Duodenal mucosa (tissue), 2 donors: ENCODE measurements at regions not wholly inside any gene's neighbourhood (a gene's known extent, or its start where the extent isn't known, plus 50 kb on each side); places are given as distances from the start of the nearest gene placed in this dataset.

Experiments
- H3K27ac ChIP-seq: one replicate; pipeline ENCODE4 v1.7.0; 2013; ENCODE audit warnings: low read depth, low read length
- H3K27me3 ChIP-seq, 2 donors: one replicate each; pipeline ENCODE4 v1.7.0; 2013; ENCODE audit warnings: low read length in 2 of 2, control low read depth in 1 of 2; ENCODE audit not compliant: insufficient read depth in 2 of 2, control insufficient read depth in 1 of 2
- H3K36me3 ChIP-seq, 2 donors: one replicate each; pipeline ENCODE4 v1.7.0; 2013; ENCODE audit warnings: low read length in 2 of 2, control low read depth in 1 of 2; ENCODE audit not compliant: insufficient read depth in 2 of 2, control insufficient read depth in 1 of 2
- H3K4me1 ChIP-seq, 2 donors: one replicate each; pipeline ENCODE4 v1.7.0; 2013; ENCODE audit warnings: low read length in 2 of 2, control low read depth in 1 of 2; ENCODE audit not compliant: insufficient read depth in 2 of 2, control insufficient read depth in 1 of 2
- H3K4me3 ChIP-seq, 2 donors: one replicate each; pipeline ENCODE4 v1.7.0; 2013; ENCODE audit warnings: low read length in 2 of 2, low read depth in 1 of 2
- H3K9ac ChIP-seq, 2 donors: one replicate each; pipeline ENCODE4 v1.7.0; 2013; ENCODE audit warnings: low read length in 2 of 2, low read depth in 1 of 2
- H3K9me3 ChIP-seq, 2 donors: one replicate each; pipeline ENCODE4 v1.7.0; 2013; ENCODE audit warnings: low read length in 2 of 2, control low read depth in 1 of 2; ENCODE audit not compliant: control insufficient read depth in 1 of 2

DNA sequence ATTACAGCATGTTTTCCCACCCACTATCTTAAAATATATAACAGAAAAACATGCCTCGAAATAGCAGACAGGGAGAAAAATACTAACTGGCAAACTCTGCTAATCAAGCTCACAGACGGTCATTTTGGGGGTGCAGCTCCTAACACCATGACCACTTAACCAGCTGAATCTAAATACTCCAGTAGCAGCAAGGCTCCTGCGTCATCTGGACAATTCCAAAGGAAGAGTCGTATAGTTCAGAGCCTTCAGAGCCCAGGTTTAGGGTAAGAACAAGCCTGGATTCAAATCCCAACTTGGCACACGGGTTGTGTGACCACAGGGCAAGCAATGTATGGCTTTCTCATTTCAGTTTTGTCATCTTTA is 81.3 kb upstream of the COL21A1 start:
- no peak overlapping the region for H3K4me3 ChIP-seq
- H3K9ac ChIP-seq: no peak overlapping the region
- H3K27ac ChIP-seq: no peak overlapping the region
- no peaks in the 10 kb centered on the region for H3K9me3 ChIP-seq
- H3K36me3 ChIP-seq: no peaks in the 10 kb centered on the region
- H3K4me1 ChIP-seq: no peaks in the 10 kb centered on the region
- no peaks in the 10 kb centered on the region for H3K27me3 ChIP-seq

DNA sequence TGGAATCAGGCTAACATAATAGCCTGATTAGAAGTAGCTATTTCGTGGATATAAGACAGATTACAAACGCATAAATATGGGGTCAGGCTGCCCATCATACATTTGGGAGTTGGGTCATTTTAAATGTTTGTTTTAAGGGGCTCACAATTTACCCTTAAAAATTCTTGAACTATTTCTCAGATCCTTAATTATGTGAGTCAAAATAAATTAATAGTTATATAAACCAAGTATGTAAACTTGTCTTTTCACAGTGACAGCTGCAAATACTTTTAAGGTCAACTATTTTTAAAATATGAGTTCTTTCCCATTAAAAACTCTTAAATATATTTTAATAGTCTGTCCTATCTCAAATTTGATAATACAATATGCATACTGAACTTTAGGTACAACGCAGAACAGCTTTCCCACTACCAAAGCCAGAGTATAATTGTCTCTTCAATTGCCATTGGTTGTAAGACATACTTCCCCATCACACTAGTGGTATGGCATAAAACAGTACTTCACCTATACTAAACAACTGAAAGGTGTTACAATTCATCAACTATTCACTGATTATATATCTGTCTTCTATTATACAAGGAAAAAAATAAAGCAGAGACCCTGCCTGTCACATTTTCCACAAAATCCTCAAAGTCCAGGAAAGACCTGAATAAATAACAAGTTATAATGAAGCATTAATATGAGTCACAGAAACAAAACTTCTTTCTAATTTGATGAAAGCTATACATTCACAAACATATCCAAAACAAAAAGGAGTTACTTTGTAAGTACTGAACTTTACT is 80.8 kb upstream of the COL21A1 start:
- Histone ChIP-seq H3K9ac (no peak overlapping the region), H3K27ac (no peak overlapping the region), H3K36me3 (no peaks in the 10 kb centered on the region), H3K27me3 (no peaks in the 10 kb centered on the region), H3K4me3 (no peak overlapping the region), H3K4me1 (no peaks in the 10 kb centered on the region), H3K9me3 (no peaks in the 10 kb centered on the region)

DNA sequence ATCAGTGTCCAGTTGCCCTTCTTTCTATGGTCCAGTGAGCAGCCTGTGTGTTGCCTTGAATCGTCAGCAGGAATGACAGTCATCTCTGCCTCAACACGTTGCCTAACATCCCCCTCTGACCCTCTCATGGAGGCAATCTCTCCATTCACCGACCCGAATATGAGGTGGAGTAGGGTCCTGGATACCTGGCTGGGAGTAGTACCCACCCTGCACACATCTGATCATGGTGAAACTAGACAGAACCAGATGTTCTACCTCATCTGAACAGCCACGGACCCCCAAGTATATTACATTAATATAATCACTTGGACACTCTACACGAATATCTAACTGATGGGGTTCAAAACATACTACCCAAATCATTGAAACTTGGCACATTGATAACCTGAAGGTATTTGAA is 77.0 kb upstream of the COL21A1 start:
- Histone ChIP-seq H3K36me3 (no peaks in the 10 kb centered on the region), H3K4me3 (no peak overlapping the region), H3K9ac (no peak overlapping the region), H3K9me3 (no peaks in the 10 kb centered on the region), H3K4me1 (no peaks in the 10 kb centered on the region), H3K27ac (no peak overlapping the region), H3K27me3 (no peaks in the 10 kb centered on the region)

DNA sequence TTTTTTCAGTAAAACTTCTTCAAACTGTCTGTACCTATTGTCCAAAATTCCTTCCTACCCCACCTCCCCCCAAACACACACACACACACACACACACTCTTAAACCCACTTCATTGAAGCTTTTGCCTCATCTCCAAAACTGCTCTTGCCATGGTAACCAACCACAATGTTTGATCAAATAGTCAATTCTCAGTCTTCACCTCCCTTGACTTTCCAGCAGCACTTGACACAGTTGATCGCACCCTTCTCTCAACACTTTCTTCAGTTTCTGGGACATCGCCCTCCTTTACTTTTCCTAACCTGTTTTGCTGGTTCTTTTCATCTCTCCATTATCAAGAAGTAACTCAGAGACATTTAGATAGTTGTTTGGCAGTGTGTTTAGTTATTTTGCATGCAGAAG is 71.5 kb upstream of the COL21A1 start:
- H3K9me3 ChIP-seq: no peaks in the 10 kb centered on the region
- no peaks in the 10 kb centered on the region for H3K27me3 ChIP-seq
- H3K27ac ChIP-seq: no peak overlapping the region
- no peaks in the 10 kb centered on the region for H3K4me1 ChIP-seq
- H3K4me3 ChIP-seq: no peak overlapping the region
- no peak overlapping the region for H3K9ac ChIP-seq
- H3K36me3 ChIP-seq: no peaks in the 10 kb centered on the region

DNA sequence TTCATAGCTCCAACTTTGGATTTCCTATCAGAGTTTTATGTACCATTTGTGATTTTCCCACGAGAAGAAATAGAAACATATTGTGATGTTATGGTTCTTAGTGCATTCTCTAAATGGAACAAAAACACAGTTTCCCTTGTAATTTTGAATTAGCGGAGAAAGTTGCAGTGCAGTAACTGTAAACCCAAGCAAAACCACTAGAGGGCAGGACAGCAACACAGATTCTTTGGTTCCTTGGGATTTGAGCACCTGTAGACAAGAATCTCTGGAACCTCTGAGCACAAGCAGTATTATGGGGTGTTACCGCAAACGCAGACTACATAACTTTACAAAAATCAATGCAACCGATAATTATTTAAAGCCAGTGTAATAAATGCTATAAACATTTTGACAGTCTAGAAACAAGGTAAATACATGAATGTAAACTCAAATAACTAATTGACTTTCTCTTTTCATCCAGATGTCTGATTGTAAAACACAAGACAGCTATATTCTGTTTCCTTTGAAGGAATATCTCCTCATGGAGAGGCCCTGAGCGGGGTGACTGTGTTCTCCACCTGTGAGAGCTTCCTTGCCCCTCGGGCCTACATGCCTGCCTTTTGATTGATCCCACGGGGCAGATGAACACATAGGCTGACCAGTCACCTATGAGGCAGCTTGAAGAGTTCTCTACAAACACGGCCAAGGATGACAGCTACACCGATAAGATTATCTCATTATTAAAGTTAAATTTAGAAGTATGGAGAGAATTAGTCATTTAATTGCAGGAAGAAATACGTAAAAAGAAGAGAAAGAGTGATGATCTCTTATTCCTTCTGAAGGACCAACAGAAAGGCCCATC is 67.5 kb upstream of the COL21A1 start:
- Histone ChIP-seq H3K9ac (no peak overlapping the region), H3K27ac (no peak overlapping the region), H3K4me1 (no peaks in the 10 kb centered on the region), H3K36me3 (no peaks in the 10 kb centered on the region), H3K27me3 (no peaks in the 10 kb centered on the region), H3K4me3 (no peak overlapping the region), H3K9me3 (no peaks in the 10 kb centered on the region)

DNA sequence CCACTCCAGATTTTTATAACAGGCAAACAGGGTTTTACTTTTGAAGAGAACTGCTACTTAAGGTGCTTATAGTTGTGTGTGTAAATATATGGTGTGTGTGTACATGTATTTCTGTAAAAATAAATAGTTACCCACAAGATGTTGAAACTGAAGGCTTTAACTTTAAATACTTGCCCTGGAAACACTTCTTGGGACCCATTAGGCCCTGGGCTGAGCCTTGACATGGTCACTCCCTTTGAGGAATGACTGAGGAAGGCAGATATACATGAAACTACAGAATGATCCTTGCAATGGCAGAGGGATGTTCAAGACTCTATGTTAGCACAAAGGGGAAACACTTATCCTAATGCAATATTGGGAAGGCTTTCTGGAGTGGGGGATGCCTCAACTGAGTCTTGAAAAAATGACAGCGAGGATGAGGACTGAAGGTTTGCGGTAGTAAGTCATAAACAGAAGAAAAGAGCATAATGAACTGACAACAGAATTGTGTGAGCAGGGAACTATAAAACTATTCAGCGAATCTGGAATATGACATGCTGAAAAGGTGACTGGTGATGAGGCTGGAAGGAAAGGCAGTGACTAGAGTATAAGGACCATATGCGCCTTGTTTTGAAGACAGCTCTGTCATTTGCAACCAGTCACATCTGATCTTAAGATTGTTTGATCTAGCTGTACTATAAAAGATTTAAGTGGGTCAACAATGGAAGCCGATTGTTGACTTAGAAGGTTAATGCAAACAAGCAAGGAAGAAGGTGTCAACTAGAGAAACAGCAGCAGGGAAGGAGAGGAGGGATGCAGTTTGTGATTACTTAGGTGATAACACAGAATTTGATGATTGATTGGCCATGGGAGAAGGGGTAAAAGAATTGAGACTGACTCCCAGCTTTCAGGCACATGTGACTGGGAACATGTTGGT is 64.4 kb upstream of the COL21A1 start:
- no peaks in the 10 kb centered on the region for H3K36me3 ChIP-seq
- H3K9ac ChIP-seq: no peak overlapping the region
- no peaks in the 10 kb centered on the region for H3K27me3 ChIP-seq
- H3K27ac ChIP-seq: no peak overlapping the region
- no peaks in the 10 kb centered on the region for H3K4me1 ChIP-seq
- H3K9me3 ChIP-seq: no peaks in the 10 kb centered on the region
- H3K4me3 ChIP-seq: no peak overlapping the region

DNA sequence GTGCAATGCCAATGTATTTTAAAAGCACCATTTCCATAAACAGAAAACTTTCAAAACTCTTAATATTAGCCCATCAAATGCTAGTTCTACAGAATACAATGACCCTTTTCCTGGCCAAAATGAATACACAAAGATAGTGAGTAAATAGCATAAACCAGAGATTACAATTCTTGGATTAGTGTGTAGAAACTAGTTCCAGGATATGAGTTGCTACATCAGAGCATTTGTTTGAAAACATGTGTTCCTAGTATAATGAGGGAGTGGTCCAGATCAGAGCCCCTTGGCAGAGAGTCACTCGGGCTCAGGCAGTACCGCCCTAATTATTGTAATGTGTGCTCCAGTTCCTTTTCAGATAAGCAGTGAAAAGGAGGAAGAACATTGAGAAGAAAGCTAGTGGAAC is 63.7 kb upstream of the COL21A1 start:
- H3K9ac ChIP-seq: no peak overlapping the region
- no peak overlapping the region for H3K4me3 ChIP-seq
- H3K36me3 ChIP-seq: no peaks in the 10 kb centered on the region
- H3K27me3 ChIP-seq: no peaks in the 10 kb centered on the region
- no peaks in the 10 kb centered on the region for H3K4me1 ChIP-seq
- no peak overlapping the region for H3K27ac ChIP-seq
- no peaks in the 10 kb centered on the region for H3K9me3 ChIP-seq

DNA sequence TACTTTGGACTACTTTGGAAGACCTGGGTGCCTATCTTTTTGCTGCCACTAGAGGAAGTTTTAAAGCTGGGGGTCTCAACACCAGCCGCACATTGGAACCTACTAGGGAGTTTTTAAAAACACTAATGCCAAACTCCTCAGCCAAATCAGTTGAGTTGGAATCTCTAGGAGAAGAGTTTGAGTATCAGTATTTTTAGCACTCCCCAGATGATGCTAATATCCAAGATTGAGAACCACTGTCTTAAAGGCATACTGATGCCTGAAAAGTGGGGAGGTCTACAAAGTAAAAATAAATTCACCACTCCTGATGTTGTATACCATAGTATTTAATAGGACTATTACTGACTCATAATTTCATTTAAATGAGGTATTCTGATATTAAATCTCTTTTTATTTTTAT is 62.9 kb upstream of the COL21A1 start:
- H3K4me1 ChIP-seq: no peaks in the 10 kb centered on the region

DNA sequence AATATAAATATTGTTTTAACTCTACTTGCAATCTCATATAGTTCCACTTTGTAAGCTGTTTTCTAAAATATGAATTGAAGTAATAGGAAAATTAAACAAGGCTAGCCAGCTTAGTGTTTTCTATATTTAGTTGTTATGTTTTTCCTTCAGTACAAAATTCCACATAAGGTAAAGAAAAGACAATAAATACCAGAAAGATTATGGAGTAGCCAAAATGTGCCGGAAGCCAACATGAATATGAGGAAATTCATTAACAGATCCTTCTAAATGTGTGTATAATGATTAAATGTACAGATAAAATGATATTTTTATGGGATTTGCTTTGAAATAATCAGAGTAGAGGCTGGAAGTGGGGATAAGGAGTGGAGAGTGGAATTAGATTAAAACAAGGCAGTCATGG is 52.5 kb upstream of the COL21A1 start:
- no peak overlapping the region for H3K4me3 ChIP-seq
- H3K27ac ChIP-seq: no peak overlapping the region
- H3K9ac ChIP-seq: no peak overlapping the region
- no peaks in the 10 kb centered on the region for H3K9me3 ChIP-seq
- H3K27me3 ChIP-seq: no peaks in the 10 kb centered on the region
- no peaks in the 10 kb centered on the region for H3K36me3 ChIP-seq
- no peaks in the 10 kb centered on the region for H3K4me1 ChIP-seq

More for the DNA sequence above, 62.9 kb upstream of the COL21A1 start:
- Histone ChIP-seq H3K9me3 (no peaks in the 10 kb centered on the region), H3K9ac (no peak overlapping the region), H3K36me3 (no peaks in the 10 kb centered on the region), H3K27ac (no peak overlapping the region), H3K4me3 (no peak overlapping the region), H3K27me3 (no peaks in the 10 kb centered on the region)
